ENCODE measurements at regions not wholly inside any gene's neighbourhood (a gene's known extent, or its start where the extent isn't known, plus 50 kb on each side); places are given as distances from the start of the nearest gene placed in this dataset.

DNA sequence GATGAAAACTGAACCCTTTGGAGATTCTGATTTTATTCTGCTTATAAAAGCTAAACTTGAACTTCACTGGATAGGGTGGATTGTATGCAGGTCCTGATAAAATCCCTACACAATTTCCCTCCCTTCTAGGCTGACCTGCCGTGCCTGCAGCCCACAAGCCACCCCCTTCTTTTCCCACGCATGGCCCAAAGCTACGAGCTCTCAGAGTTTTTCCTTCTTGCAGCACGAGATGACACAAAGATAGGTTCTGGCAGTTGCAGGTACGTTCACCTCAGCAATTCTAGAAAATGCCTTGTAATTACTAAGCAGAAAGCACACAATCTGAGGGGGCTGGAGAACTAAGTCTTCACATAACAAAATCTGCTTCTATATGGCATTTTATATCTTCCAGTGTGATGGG lies 110.6 kb upstream of the ATP8B1 start:
- Histone ChIP-seq H3K27me3 (ENCODE audit: control insufficient read depth, insufficient read depth, low read length) (no peaks in the 10 kb centered on the region), H3K4me3 (ENCODE audit: low read depth, low read length) (no peak overlapping the region), H3K36me3 (ENCODE audit: control insufficient read depth, insufficient read depth, low read length) (no peaks in the 10 kb centered on the region)
- DNase-seq (ENCODE audit: low read depth), result no peak
- TF ChIP-seq CTCF (IDR thresholded peaks at IDR 0.05; ENCODE audit: insufficient read depth, low read length, poor library complexity, severe bottlenecking), result no peak

- TF ChIP-seq CTCF (IDR thresholded peaks at IDR 0.05; ENCODE audit: insufficient read depth, low read length, poor library complexity, severe bottlenecking), result peak; percentile 42
- Histone ChIP-seq H3K27me3 (ENCODE audit: control insufficient read depth, insufficient read depth, low read length) (no peaks in the 10 kb centered on the region), H3K4me3 (ENCODE audit: low read depth, low read length) (no peak overlapping the region), H3K36me3 (ENCODE audit: control insufficient read depth, insufficient read depth, low read length) (no peaks in the 10 kb centered on the region)
- DNase-seq (ENCODE audit: low read depth), result no peak
Measured at GRCh38 chr18:57910817-57911216, 107.7 kb upstream of the ATP8B1 start.

DNA sequence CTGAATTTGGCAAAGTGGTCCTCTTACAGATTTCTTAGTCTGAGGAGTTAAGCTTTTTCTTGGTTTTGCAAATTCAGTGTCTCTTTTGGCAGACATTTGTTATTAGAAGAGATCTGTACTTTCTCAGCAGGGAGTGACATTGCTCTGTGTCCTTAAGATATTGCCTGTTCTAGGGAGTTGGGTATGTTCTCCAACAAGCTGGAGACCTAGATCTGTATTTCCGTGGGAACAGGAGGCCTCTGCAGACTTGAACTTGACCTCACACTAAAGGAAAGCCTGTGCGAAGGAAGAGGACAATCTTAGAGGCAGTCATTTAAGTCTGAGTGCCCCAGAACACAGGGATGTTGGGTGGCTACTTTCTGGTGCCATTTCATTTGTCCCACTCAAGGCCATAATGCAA lies 107.0 kb upstream of the ATP8B1 start:
- DNase-seq (ENCODE audit: low read depth), result no peak
- Histone ChIP-seq H3K4me3 (ENCODE audit: low read depth, low read length) (no peak overlapping the region), H3K36me3 (ENCODE audit: control insufficient read depth, insufficient read depth, low read length) (no peaks in the 10 kb centered on the region), H3K27me3 (ENCODE audit: control insufficient read depth, insufficient read depth, low read length) (no peaks in the 10 kb centered on the region)
- no peak for TF ChIP-seq CTCF (IDR thresholded peaks at IDR 0.05; ENCODE audit: insufficient read depth, low read length, poor library complexity, severe bottlenecking)

DNA sequence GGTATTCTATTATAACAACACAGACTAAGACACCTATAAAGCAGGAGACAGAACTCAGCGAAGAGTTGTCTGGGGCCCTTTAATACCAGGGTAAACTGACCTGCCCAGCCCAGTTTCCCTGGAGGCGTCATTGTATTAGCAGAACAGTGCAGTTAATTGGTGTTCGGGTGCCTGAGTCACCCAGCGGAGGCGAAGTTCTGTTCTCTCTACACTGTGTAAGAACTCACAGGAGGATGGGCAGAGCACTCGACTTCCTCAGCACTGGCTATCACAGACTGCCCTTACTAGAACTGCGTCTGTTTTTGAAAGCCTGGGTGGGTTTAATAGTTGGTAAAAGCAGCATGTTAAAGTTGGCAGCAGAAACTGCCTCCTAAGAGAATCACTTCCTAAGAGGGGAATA lies 106.5 kb upstream of the ATP8B1 start:
- TF ChIP-seq CTCF (IDR thresholded peaks at IDR 0.05; ENCODE audit: insufficient read depth, low read length, poor library complexity, severe bottlenecking), result no peak
- DNase-seq (ENCODE audit: low read depth), result no peak
- Histone ChIP-seq H3K36me3 (ENCODE audit: control insufficient read depth, insufficient read depth, low read length) (no peaks in the 10 kb centered on the region), H3K4me3 (ENCODE audit: low read depth, low read length) (no peak overlapping the region), H3K27me3 (ENCODE audit: control insufficient read depth, insufficient read depth, low read length) (no peaks in the 10 kb centered on the region)

DNA sequence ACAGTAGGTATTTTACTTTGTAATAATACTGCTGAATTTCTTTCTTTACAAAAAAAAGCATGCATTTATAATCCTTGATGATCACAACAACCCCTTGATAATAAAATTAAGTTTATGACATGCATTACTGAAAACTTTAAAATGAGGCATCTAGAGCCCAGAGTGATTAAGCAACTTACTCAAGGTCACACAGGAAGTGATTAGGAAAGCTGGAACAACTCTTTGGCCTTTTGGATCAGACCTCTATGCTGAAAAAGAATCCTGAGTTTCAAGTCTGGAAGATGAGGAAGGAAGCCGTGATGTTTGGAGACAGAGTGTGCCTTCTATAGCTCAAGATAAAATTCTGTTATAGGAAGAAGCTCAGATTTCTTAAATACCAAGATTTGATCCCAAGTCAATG lies 105.0 kb upstream of the ATP8B1 start:
- Histone ChIP-seq H3K4me3 (ENCODE audit: low read depth, low read length) (no peak overlapping the region), H3K36me3 (ENCODE audit: control insufficient read depth, insufficient read depth, low read length) (no peaks in the 10 kb centered on the region), H3K27me3 (ENCODE audit: control insufficient read depth, insufficient read depth, low read length) (no peaks in the 10 kb centered on the region)
- no peak for TF ChIP-seq CTCF (IDR thresholded peaks at IDR 0.05; ENCODE audit: insufficient read depth, low read length, poor library complexity, severe bottlenecking)
- no peak for DNase-seq (ENCODE audit: low read depth)

- H3K36me3 ChIP-seq (ENCODE audit: control insufficient read depth, insufficient read depth, low read length), result no peaks in the 10 kb centered on the region
- no peak for DNase-seq (ENCODE audit: low read depth)
- H3K27me3 ChIP-seq (ENCODE audit: control insufficient read depth, insufficient read depth, low read length), result no peaks in the 10 kb centered on the region
- TF ChIP-seq CTCF (IDR thresholded peaks at IDR 0.05; ENCODE audit: insufficient read depth, low read length, poor library complexity, severe bottlenecking), result no peak
- H3K4me3 ChIP-seq (ENCODE audit: low read depth, low read length), result no peak overlapping the region
Measured at GRCh38 chr18:57907550-57907949, 104.4 kb upstream of the ATP8B1 start.

All from kidney epithelial cell (primary cell).